HG02610 (cell line): ENCODE measurements at regions not wholly inside any gene's neighbourhood (a gene's known extent, or its start where the extent isn't known, plus 50 kb on each side); places are given as distances from the start of the nearest gene placed in this dataset.

Experiments
- ATAC-seq: cut with Tn5 transposase; IDR thresholded peaks from one replicate; pipeline ENCODE4 v1.9.1; 2021; ENCODE audit warnings: mild to moderate bottlenecking, moderate library complexity; ENCODE audit not compliant: unreplicated experiment

DNA sequence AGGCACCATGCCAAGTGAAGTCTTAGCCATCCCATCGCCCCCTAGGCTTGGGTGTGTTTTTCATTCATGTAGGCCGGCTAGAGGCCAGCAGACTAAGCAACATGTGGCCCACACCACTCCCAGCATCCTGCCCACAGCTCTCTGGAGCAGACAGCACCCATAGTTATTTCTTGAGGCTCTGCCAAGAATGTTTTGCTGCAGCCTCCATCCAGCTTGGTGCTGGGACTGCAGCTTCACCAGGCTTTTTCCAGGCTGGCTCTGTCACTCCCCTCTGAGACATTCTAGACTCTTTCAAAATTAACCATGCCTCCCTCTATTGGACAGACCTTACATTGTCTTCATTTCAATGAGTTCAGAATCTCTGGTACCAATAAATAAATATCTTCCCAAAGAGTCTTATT, 104.2 kb downstream of the DUSP10 start:
- ATAC-seq, result no peak

- ATAC-seq, result no peak
Observed at GRCh38 chr1:221638595-221638994, 103.3 kb downstream of the DUSP10 start.

DNA sequence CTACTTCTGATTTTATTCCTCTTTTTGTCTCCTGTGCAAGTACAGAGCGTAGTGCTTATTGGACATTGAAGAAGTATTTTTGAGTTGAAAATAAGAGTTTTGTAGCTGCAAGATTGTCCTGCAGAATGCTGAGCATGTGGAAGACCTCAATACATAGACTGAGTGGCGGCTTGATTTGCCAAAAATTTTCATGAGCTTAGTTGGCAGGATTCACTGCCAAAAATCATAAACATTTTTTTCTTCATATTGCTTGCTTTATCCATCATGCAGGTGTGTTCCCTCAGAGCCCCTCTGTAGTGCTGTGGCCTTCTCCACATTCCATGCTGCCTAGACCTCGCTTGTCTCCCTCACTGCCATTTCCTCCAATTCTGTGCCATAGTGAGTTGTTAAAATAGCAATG, 100.1 kb downstream of the DUSP10 start:
- ATAC-seq, result no peak

DNA sequence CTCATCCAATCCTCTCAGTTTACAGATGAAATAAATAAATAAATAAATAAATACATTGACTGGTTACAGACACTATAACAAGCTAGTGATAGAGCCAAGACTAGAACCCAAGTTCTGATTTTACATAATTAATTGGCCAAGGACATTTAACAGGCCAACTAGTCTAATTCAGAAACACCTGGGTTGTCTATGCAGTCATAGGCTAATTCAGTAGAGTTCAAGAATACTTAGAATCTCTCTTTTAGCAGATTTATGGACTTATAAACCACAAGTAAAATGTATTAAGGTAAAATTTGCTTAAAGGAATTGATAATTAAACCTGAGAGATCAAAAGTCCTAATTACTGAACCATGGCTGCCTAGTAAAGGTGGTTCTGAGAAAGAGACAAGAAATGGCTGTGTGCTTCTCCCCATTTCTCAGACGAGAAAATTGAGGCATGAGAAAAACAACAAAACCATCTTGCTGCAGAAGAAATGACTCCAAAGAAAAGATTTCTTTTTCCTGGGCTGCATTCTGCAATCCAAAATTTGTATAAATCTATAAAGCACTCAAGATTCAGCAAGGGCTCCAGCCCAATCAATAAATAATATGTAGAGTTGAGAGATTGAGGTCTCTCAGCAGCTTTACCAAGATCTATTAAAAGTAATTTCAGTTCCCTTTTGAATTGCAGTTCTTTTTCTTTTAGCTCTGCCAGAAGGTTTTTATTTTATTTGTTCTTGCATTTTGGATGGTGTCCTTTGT, 98.3 kb downstream of the DUSP10 start:
- peak; percentile 60 for ATAC-seq

DNA sequence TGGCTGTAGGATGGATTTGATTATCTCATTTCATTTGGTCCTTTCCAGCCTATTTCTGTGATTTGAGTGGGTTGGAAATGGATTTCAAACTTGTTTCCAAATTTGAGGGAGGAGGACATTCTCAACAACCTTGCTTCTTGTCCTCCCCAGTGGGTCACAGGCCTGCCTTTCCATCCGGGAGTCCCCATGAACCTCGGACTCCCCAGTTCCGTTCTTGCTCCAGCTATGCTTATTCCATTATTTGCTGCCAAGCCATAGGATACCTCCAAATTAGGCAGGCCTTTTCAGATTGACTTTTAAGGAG, 97.8 kb downstream of the DUSP10 start:
- peak; percentile 22 for ATAC-seq

DNA sequence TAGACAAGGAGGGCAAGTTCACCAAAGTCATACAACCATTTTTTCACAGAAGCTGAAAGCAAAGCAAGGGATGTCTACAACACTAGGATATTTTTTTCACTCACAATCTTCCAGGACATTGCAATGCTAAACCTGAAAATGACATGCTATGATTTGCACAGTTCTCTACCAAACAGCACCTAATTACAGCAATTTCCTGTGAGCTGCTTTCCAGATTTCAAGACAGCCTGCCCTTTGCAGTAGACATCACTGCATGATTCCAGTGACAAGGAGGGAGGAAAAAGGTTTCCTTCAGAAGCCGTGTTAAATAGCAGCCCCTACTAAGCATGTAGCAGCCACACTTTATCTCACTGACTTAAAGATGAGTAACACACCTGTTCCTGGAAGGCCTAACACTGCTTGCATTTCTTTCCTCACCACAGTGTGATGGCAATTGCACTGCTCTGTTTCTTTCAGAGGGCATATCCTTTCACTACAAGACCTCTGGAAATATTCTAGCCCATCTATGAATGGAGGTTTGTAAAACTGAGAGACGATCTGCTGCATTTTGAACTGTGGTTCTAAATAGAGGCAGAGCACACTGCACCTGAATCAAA, 97.1 kb downstream of the DUSP10 start:
- peak; percentile 46 for ATAC-seq

DNA sequence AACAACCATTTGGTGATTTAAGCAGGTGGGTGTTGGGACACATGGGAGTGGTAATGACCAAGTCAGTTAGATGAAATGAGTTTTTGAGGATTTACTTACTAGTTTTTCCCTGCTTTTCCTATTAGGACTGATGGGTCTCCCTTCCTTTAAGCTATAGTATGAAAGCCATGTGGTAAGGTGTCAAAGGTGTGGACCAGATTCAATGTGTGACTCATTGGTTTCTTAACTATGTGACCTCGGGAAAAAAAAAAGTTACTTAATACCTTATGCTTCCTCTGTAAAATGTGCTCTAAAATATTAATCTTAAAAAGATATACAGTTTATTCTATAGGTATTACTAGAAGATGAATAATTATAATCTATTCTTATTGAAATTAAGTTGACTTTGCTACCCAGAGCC, 93.7 kb downstream of the DUSP10 start:
- no peak for ATAC-seq
